ENCODE measurements at regions not wholly inside any gene's neighbourhood (a gene's known extent, or its start where the extent isn't known, plus 50 kb on each side); places are given as distances from the start of the nearest gene placed in this dataset.

DNA sequence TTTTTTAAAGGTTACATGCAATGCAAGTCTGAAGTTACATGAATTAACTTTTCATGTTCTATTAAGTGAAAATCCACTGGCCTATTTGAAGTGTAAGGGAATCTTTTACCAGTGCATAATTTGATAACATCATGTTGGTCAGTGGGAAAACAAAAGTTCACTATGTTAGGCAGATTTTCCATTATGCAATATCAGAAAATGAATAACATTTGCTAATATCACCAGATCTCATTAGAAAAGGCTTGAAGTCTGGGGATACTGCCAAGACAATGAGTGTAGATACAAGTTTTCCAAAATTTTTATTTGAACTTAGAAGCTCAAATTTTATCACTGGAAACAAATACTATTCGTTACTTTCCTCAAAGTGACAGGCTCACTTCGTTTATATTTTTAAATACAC, 296.4 kb upstream of the CDH4 start:
- no peak for TF ChIP-seq TAF1 (IDR thresholded peaks at IDR 0.05; ENCODE audit: low read depth, low read length)
- no peak for TF ChIP-seq POLR2AphosphoS5 (IDR thresholded peaks at IDR 0.05; ENCODE audit: low read depth, low read length)
- no peak for TF ChIP-seq POLR2A (IDR thresholded peaks at IDR 0.05; ENCODE audit: low read depth, low read length)

Data from GM12891 (cell line).